MM.1S (cell line): ENCODE measurements at regions not wholly inside any gene's neighbourhood (a gene's known extent, or its start where the extent isn't known, plus 50 kb on each side); places are given as distances from the start of the nearest gene placed in this dataset.

ENCODE experiments used
- DNase-seq: peaks from one replicate; pipeline ENCODE4 v3.0.0-alpha.2; 2015
- H2AFZ ChIP-seq: fragments of 300-600 bp; sonication (generic); 2 replicates; pipeline ENCODE4 v1.6.0; 2016; ENCODE audit warnings: antibody characterized with exemption, low read length
- H3F3A ChIP-seq: fragments of 300-600 bp; sonication (generic); 2 replicates; pipeline ENCODE4 v1.6.1; 2016; ENCODE audit warnings: mild to moderate bottlenecking, antibody characterized with exemption, low read length, moderate library complexity, mixed read lengths; ENCODE audit not compliant: insufficient read depth
- H3K27ac ChIP-seq: fragments of 300-600 bp; sonication (generic); 2 replicates; pipeline ENCODE4 v1.5.1; 2016; ENCODE audit warnings: mild to moderate bottlenecking, low read length
- H3K27me3 ChIP-seq: fragments of 300-600 bp; sonication (generic); replicated peaks from 2 replicates; pipeline ENCODE4 v1.6.0; 2016; ENCODE audit warnings: low read length; ENCODE audit not compliant: insufficient read depth
- H3K36me3 ChIP-seq: fragments of 300-600 bp; sonication (generic); replicated peaks from 2 replicates; pipeline ENCODE4 v1.6.1; 2016; ENCODE audit warnings: mild to moderate bottlenecking, low read length, mixed read lengths; ENCODE audit not compliant: insufficient read depth
- H3K4me1 ChIP-seq: fragments of 300-600 bp; sonication (generic); 2 replicates; pipeline ENCODE4 v1.6.1; 2016; ENCODE audit warnings: low read length, mixed read lengths
- H3K4me2 ChIP-seq: fragments of 300-600 bp; sonication (generic); 2 replicates; pipeline ENCODE4 v1.6.0; 2016; ENCODE audit warnings: low read depth, low read length
- H3K4me3 ChIP-seq: fragments of 300-600 bp; sonication (generic); 2 replicates; pipeline ENCODE4 v1.5.1; 2016; ENCODE audit warnings: low read length, mixed read lengths
- H3K79me2 ChIP-seq: fragments of 300-600 bp; sonication (generic); 2 replicates; pipeline ENCODE4 v1.6.1; 2016; ENCODE audit warnings: mixed run types, low read length, mixed read lengths
- H3K9ac ChIP-seq: fragments of 300-600 bp; sonication (generic); 2 replicates; pipeline ENCODE4 v1.6.1; 2016; ENCODE audit warnings: low read length, mixed read lengths
- H3K9me2 ChIP-seq: fragments of 300-600 bp; sonication (generic); replicated peaks from 2 replicates; pipeline ENCODE4 v1.6.1; 2016; ENCODE audit warnings: mild to moderate bottlenecking, low read length, mixed read lengths; ENCODE audit not compliant: insufficient read depth
- H3K9me3 ChIP-seq: fragments of 300-600 bp; sonication (generic); replicated peaks from 2 replicates; pipeline ENCODE4 v1.6.1; 2016; ENCODE audit warnings: mild to moderate bottlenecking, low read length, mixed read lengths; ENCODE audit not compliant: insufficient read depth
- H4K20me1 ChIP-seq: fragments of 300-600 bp; sonication (generic); 2 replicates; pipeline ENCODE4 v1.6.1; 2016; ENCODE audit warnings: mild to moderate bottlenecking, low read length, moderate library complexity, mixed read lengths; ENCODE audit not compliant: insufficient read depth
- EZH2 ChIP-seq: fragments of 300-600 bp; sonication (generic); optimal IDR thresholded peaks from 2 replicates; pipeline ENCODE3; 2017; ENCODE audit warnings: low read depth, mild to moderate bottlenecking, antibody characterized with exemption, low read length, mixed read lengths
- EZH2phosphoT487 ChIP-seq: fragments of 300-600 bp; sonication (generic); IDR thresholded peaks from 2 replicates; pipeline ENCODE4 v1.6.1; 2018; ENCODE audit warnings: antibody characterized with exemption, low read length
- TF ChIP-seq, protein P1 (sequence below): fragments of 300-600 bp; sonication (generic); IDR thresholded peaks from 2 replicates; pipeline ENCODE4 v1.5.1; 2016; ENCODE audit warnings: antibody characterized with exemption, low read length, mixed read lengths

DNA sequence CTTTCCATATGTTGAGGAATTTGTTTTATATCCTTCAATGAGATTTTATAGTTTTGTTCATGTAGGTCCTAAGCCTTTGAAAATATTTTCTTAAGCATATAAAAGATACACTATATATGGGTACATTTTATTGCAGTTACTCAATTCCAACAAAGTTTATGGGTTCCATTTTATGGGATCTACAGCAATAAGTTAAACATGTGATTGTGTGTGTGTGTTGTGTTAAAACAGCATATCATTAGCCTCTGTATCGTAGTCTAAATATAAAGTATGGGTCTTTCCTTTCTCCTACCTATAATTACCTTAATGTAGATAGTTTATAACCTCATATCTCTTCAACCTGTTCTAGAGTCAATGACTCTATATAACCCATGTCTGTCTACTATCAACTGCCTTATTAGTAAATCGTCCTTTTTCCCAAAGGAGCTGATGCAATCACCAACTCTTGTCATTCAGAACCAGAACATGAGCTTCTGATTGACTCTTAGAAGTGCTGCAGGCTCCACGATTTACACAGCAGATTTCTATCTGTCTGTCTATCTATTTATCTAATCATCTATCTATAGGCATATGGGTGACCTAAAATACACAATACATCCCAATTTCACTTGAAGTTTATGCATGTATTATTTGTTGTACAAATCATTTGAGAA, 512.6 kb upstream of the CBLB start:
- Histone ChIP-seq H3K4me1 (no peaks in the 10 kb centered on the region), H3K4me3 (no peak overlapping the region), H3K27ac (no peak overlapping the region), H3K4me2 (no peak overlapping the region), H2AFZ (no peak overlapping the region), H3K27me3 (no peaks in the 10 kb centered on the region), H3K9ac (no peak overlapping the region), H4K20me1 (no peaks in the 10 kb centered on the region), H3K9me3 (no peaks in the 10 kb centered on the region), H3K36me3 (no peaks in the 10 kb centered on the region), H3K79me2 (no peaks in the 10 kb centered on the region), H3K9me2 (no peaks in the 10 kb centered on the region), H3F3A (no peaks in the 10 kb centered on the region)
- TF ChIP-seq EZH2phosphoT487 = no peak
- TF ChIP-seq, protein P1, sequence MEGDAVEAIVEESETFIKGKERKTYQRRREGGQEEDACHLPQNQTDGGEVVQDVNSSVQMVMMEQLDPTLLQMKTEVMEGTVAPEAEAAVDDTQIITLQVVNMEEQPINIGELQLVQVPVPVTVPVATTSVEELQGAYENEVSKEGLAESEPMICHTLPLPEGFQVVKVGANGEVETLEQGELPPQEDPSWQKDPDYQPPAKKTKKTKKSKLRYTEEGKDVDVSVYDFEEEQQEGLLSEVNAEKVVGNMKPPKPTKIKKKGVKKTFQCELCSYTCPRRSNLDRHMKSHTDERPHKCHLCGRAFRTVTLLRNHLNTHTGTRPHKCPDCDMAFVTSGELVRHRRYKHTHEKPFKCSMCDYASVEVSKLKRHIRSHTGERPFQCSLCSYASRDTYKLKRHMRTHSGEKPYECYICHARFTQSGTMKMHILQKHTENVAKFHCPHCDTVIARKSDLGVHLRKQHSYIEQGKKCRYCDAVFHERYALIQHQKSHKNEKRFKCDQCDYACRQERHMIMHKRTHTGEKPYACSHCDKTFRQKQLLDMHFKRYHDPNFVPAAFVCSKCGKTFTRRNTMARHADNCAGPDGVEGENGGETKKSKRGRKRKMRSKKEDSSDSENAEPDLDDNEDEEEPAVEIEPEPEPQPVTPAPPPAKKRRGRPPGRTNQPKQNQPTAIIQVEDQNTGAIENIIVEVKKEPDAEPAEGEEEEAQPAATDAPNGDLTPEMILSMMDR = no peak
- no peak for DNase-seq

DNA sequence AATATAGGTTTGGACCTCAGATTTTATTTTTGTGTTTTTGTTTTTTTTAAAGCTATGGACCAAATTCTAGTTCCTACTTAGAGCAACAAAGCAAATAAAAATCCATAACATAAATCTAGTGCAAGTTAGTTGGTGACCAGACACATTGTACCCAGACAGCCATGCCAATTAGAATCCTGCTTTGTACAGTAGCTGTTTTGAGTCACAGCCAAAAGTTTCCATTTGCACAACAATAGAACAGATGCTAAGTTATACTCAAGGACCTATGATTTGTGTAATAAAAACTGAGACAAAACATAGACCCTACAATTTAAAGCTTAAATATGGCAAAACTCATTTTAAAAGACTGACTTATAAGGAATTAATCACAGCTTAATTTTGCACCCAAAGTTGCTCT, 513.1 kb upstream of the CBLB start:
- Histone ChIP-seq H2AFZ (no peak overlapping the region), H3K36me3 (no peaks in the 10 kb centered on the region), H3K9ac (no peak overlapping the region), H3K4me2 (no peak overlapping the region), H3K4me3 (no peak overlapping the region), H3K4me1 (no peaks in the 10 kb centered on the region), H3K27ac (no peak overlapping the region), H3F3A (no peaks in the 10 kb centered on the region), H4K20me1 (no peaks in the 10 kb centered on the region), H3K79me2 (no peaks in the 10 kb centered on the region), H3K9me2 (no peaks in the 10 kb centered on the region), H3K9me3 (no peaks in the 10 kb centered on the region), H3K27me3 (no peaks in the 10 kb centered on the region)
- no peak for TF ChIP-seq EZH2
- TF ChIP-seq, protein P1 = no peak
- no peak for TF ChIP-seq EZH2phosphoT487
- no peak for DNase-seq

DNA sequence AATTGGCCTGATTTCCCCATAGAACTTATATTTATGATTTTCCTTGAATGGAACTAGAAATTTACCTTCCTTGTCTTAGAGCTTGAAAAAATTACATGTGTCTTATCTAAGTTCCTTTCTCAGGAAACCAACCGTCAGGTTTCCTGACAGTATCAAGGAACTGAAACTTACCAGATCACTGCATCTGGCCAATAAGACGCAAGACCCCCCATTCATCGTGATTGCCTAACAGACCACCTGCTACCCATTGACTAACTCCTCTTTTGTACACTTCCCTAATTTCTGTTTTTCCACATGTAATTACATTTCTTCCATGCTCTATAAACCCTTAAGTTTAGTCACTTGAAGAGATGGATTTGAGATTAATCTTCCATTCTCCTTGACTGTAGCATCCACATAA, 517.2 kb upstream of the CBLB start:
- Histone ChIP-seq H2AFZ (no peak overlapping the region), H3K9ac (no peak overlapping the region), H4K20me1 (no peaks in the 10 kb centered on the region), H3K27me3 (no peaks in the 10 kb centered on the region), H3K4me3 (no peak overlapping the region), H3K4me2 (no peak overlapping the region), H3K36me3 (no peaks in the 10 kb centered on the region), H3K9me3 (no peaks in the 10 kb centered on the region), H3K27ac (no peak overlapping the region), H3F3A (no peaks in the 10 kb centered on the region), H3K9me2 (no peaks in the 10 kb centered on the region), H3K4me1 (no peaks in the 10 kb centered on the region), H3K79me2 (no peaks in the 10 kb centered on the region)
- TF ChIP-seq, protein P1 = no peak
- TF ChIP-seq EZH2phosphoT487 = no peak
- no peak for TF ChIP-seq EZH2
- no peak for DNase-seq
